ENCODE measurements at regions not wholly inside any gene's neighbourhood (a gene's known extent, or its start where the extent isn't known, plus 50 kb on each side); places are given as distances from the start of the nearest gene placed in this dataset.
"Not testable (repeated sequence)": the region's sequence is repeated elsewhere in the genome, so short reads cannot be mapped to it uniquely, and the experiment has no call there.

GRCh38 chr12:119931402-119931801, 54.3 kb upstream of the CIT start:
- H3K4me1 ChIP-seq (ENCODE audit: control insufficient read depth, extremely low read depth, insufficient read depth, low read length), result no peaks in the 10 kb centered on the region
- no peaks in the 10 kb centered on the region for H3K9me1 ChIP-seq (ENCODE audit: control insufficient read depth, extremely low read depth, insufficient read depth, low read length)
- no peak for TF ChIP-seq CTCF (optimal IDR thresholded peaks at IDR 0.05 in 1 of 3, IDR thresholded peaks at IDR 0.05 in 1 of 3, conservative IDR thresholded peaks at IDR 0.05 in 1 of 3; ENCODE audit: extremely low read depth in 1 of 3, insufficient read depth in 2 of 3, low read length in 3 of 3)
- no peak for TF ChIP-seq EZH2 (IDR thresholded peaks at IDR 0.05; ENCODE audit: low read length)
- H2AFZ ChIP-seq (ENCODE audit: control insufficient read depth, low read length), result no peak overlapping the region
- H3K27ac ChIP-seq (ENCODE audit: control insufficient read depth, insufficient read depth, low read length), result no peak overlapping the region
- H3K27me3 ChIP-seq (ENCODE audit: control insufficient read depth, extremely low read depth, insufficient read depth, low read length), result no peaks in the 10 kb centered on the region
- no peaks in the 10 kb centered on the region for H3K79me2 ChIP-seq (ENCODE audit: control insufficient read depth, insufficient read depth, low read length)
- H3K9me3 ChIP-seq (ENCODE audit: control insufficient read depth, low read depth, low read length), result no peaks in the 10 kb centered on the region
- H3K4me3 ChIP-seq (ENCODE audit: control insufficient read depth in 2 of 3, extremely low read depth in 1 of 3, insufficient read depth in 2 of 3, low read depth in 1 of 3, low read length in 3 of 3), result no peak overlapping the region
- dilution Hi-C loops (cut with MboI; ENCODE audit: extremely low pct_ligation_motif_present, low sequenced_read_pairs), result no loop called here
- H3K9ac ChIP-seq (ENCODE audit: control insufficient read depth, extremely low read depth, insufficient read depth, low read length), result no peak overlapping the region
- no peaks in the 10 kb centered on the region for H4K20me1 ChIP-seq (ENCODE audit: control insufficient read depth, extremely low read depth, insufficient read depth, low read length)
- no peak overlapping the region for H3K4me2 ChIP-seq (ENCODE audit: control insufficient read depth, extremely low read depth, insufficient read depth, low read depth, low read length)
- DNase-seq (ENCODE audit: low read depth, low spot score) (no peak), FAIRE-seq (no peak)
- H3K36me3 ChIP-seq (ENCODE audit: control insufficient read depth in 2 of 2, extremely low read depth in 1 of 2, insufficient read depth in 2 of 2, low read length in 2 of 2), result no peaks in the 10 kb centered on the region

- H3K9me1 ChIP-seq (ENCODE audit: control insufficient read depth, extremely low read depth, insufficient read depth, low read length), result no peaks in the 10 kb centered on the region
- H3K9ac ChIP-seq (ENCODE audit: control insufficient read depth, extremely low read depth, insufficient read depth, low read length), result no peak overlapping the region
- DNase-seq (ENCODE audit: low read depth, low spot score) (no peak), FAIRE-seq (no peak)
- TF ChIP-seq EZH2 (IDR thresholded peaks at IDR 0.05; ENCODE audit: low read length), result no peak
- TF ChIP-seq CTCF (optimal IDR thresholded peaks at IDR 0.05 in 1 of 3, IDR thresholded peaks at IDR 0.05 in 1 of 3, conservative IDR thresholded peaks at IDR 0.05 in 1 of 3; ENCODE audit: extremely low read depth in 1 of 3, insufficient read depth in 2 of 3, low read length in 3 of 3), result no peak
- no peak overlapping the region for H3K4me2 ChIP-seq (ENCODE audit: control insufficient read depth, extremely low read depth, insufficient read depth, low read depth, low read length)
- no peaks in the 10 kb centered on the region for H3K27me3 ChIP-seq (ENCODE audit: control insufficient read depth, extremely low read depth, insufficient read depth, low read length)
- H3K27ac ChIP-seq (ENCODE audit: control insufficient read depth, insufficient read depth, low read length), result no peak overlapping the region
- no peaks in the 10 kb centered on the region for H4K20me1 ChIP-seq (ENCODE audit: control insufficient read depth, extremely low read depth, insufficient read depth, low read length)
- no peaks in the 10 kb centered on the region for H3K4me1 ChIP-seq (ENCODE audit: control insufficient read depth, extremely low read depth, insufficient read depth, low read length)
- dilution Hi-C loops (cut with MboI; ENCODE audit: extremely low pct_ligation_motif_present, low sequenced_read_pairs), result no loop called here
- no peaks in the 10 kb centered on the region for H3K36me3 ChIP-seq (ENCODE audit: control insufficient read depth in 2 of 2, extremely low read depth in 1 of 2, insufficient read depth in 2 of 2, low read length in 2 of 2)
- H3K4me3 ChIP-seq (ENCODE audit: control insufficient read depth in 2 of 3, extremely low read depth in 1 of 3, insufficient read depth in 2 of 3, low read depth in 1 of 3, low read length in 3 of 3), result no peak overlapping the region
- no peaks in the 10 kb centered on the region for H3K79me2 ChIP-seq (ENCODE audit: control insufficient read depth, insufficient read depth, low read length)
- H2AFZ ChIP-seq (ENCODE audit: control insufficient read depth, low read length), result no peak overlapping the region
- no peaks in the 10 kb centered on the region for H3K9me3 ChIP-seq (ENCODE audit: control insufficient read depth, low read depth, low read length)
Observed at GRCh38 chr12:119932921-119933320, 55.8 kb upstream of the CIT start.

DNA sequence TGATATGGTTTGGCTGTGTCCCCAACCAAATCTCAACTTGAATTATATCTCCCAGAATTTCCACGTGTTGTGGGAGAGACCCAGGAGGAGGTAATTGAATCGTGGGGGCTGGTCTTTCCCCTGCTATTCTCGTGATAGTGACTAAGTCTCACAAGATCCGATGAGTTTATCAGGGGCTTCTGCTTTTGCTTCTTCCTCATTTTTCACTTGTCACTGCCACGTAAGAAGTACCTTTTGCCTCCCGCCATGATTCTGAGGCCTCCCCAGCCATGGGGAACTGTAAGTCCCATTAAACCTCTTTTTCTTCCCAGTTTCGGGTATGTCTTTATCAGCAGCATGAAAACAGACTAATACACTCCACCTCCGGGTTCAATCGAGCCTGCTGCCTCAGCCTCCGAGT, 54.3 kb upstream of the BICDL1 start:
- H3K4me2 ChIP-seq (ENCODE audit: control insufficient read depth, extremely low read depth, insufficient read depth, low read depth, low read length); H3K9ac ChIP-seq (ENCODE audit: control insufficient read depth, extremely low read depth, insufficient read depth, low read length); H3K9me1 ChIP-seq (ENCODE audit: control insufficient read depth, extremely low read depth, insufficient read depth, low read length); H3K27me3 ChIP-seq (ENCODE audit: control insufficient read depth, extremely low read depth, insufficient read depth, low read length); H3K27ac ChIP-seq (ENCODE audit: control insufficient read depth, insufficient read depth, low read length); H3K79me2 ChIP-seq (ENCODE audit: control insufficient read depth, insufficient read depth, low read length); H3K36me3 ChIP-seq (ENCODE audit: control insufficient read depth in 2 of 2, extremely low read depth in 1 of 2, insufficient read depth in 2 of 2, low read length in 2 of 2); H2AFZ ChIP-seq (ENCODE audit: control insufficient read depth, low read length); dilution Hi-C loops (cut with MboI; ENCODE audit: extremely low pct_ligation_motif_present, low sequenced_read_pairs); H3K4me1 ChIP-seq (ENCODE audit: control insufficient read depth, extremely low read depth, insufficient read depth, low read length); DNase-seq (ENCODE audit: low read depth, low spot score); FAIRE-seq; H3K4me3 ChIP-seq (ENCODE audit: control insufficient read depth in 2 of 3, extremely low read depth in 1 of 3, insufficient read depth in 2 of 3, low read depth in 1 of 3, low read length in 3 of 3); H3K9me3 ChIP-seq (ENCODE audit: control insufficient read depth, low read depth, low read length); H4K20me1 ChIP-seq (ENCODE audit: control insufficient read depth, extremely low read depth, insufficient read depth, low read length): not testable (repeated sequence)
